Neural cell (in vitro differentiated cells): ENCODE measurements at regions not wholly inside any gene's neighbourhood (a gene's known extent, or its start where the extent isn't known, plus 50 kb on each side); places are given as distances from the start of the nearest gene placed in this dataset.
"Not testable (repeated sequence)": the region's sequence is repeated elsewhere in the genome, so short reads cannot be mapped to it uniquely, and the experiment has no call there.

Experiments
- H2AFZ ChIP-seq: fragments of 200-600, 300-800 bp; sonication (generic), shearing (Covaris generic); 2 replicates; pipeline ENCODE4 v1.6.0; 2014; ENCODE audit warnings: low read depth, mild to moderate bottlenecking, antibody characterized with exemption, low read length, moderate library complexity
- H3F3A ChIP-seq: fragments of 200-600 bp; shearing (Covaris generic); 2 replicates; pipeline ENCODE4 v1.6.1; 2016; ENCODE audit warnings: mild to moderate bottlenecking, moderate library complexity, mixed read lengths, antibody characterized with exemption, low read length; ENCODE audit not compliant: insufficient read depth, poor library complexity, severe bottlenecking
- H3K27ac ChIP-seq: fragments of 200-600, 300-800 bp; sonication (generic), shearing (Covaris generic); 2 replicates; pipeline ENCODE4 v1.5.1; 2014; ENCODE audit warnings: mild to moderate bottlenecking, low read length, moderate library complexity
- H3K27me3 ChIP-seq: fragments of 300-800, 200-600 bp; sonication (generic), shearing (Covaris generic); 2 replicates; pipeline ENCODE4 v1.6.0; 2014; ENCODE audit warnings: mild to moderate bottlenecking, low read depth, low read length, moderate library complexity; ENCODE audit not compliant: insufficient read depth
- H3K36me3 ChIP-seq: fragments of 300-800, 200-600 bp; sonication (generic), shearing (Covaris generic); 2 replicates; pipeline ENCODE4 v1.5.1; 2014; ENCODE audit warnings: mild to moderate bottlenecking, antibody characterized with exemption, low read length, moderate library complexity; ENCODE audit not compliant: insufficient read depth
- H3K4me2 ChIP-seq: fragments of 300-800, 200-600 bp; sonication (generic), shearing (Covaris generic); 2 replicates; pipeline ENCODE4 v1.6.0; 2014; ENCODE audit warnings: mild to moderate bottlenecking, low read length
- H3K4me3 ChIP-seq: fragments of 300-800, 200-600 bp; sonication (generic), shearing (Covaris generic); 2 replicates; pipeline ENCODE4 v1.5.1; 2014; ENCODE audit warnings: mild to moderate bottlenecking, low read length, moderate library complexity
- H3K79me2 ChIP-seq: fragments of 200-600 bp; shearing (Covaris generic); replicated peaks from 2 replicates; pipeline ENCODE4 v1.6.0; 2014; ENCODE audit warnings: mild to moderate bottlenecking, low read length, moderate library complexity; ENCODE audit not compliant: insufficient read depth
- H3K9ac ChIP-seq: fragments of 300-800, 200-600 bp; sonication (generic), shearing (Covaris generic); 2 replicates; pipeline ENCODE4 v1.6.1; 2016; ENCODE audit warnings: mild to moderate bottlenecking, low read length, mixed read lengths
- H3K9me2 ChIP-seq: fragments of 200-600 bp; shearing (Covaris generic); 2 replicates; pipeline ENCODE4 v1.6.1; 2016; ENCODE audit warnings: mild to moderate bottlenecking, low read length, mixed read lengths; ENCODE audit not compliant: insufficient read depth
- H3K9me3 ChIP-seq: fragments of 200-600, 300-800 bp; sonication (generic), shearing (Covaris generic); 2 replicates; pipeline ENCODE4 v1.6.1; 2016; ENCODE audit warnings: mild to moderate bottlenecking, mixed run types, low read length, moderate library complexity, mixed read lengths
- H4K20me1 ChIP-seq: fragments of 200-600 bp; shearing (Covaris generic); 2 replicates; pipeline ENCODE4 v1.6.1; 2016; ENCODE audit warnings: mild to moderate bottlenecking, mixed run types; ENCODE audit not compliant: insufficient read depth
- CTCF ChIP-seq: fragments of 450-650 bp; IDR thresholded peaks from 2 replicates; pipeline ENCODE4 v1.5.1; 2014; ENCODE audit warnings: antibody characterized with exemption, mild to moderate bottlenecking, moderate library complexity; ENCODE audit not compliant: poor library complexity, severe bottlenecking
- EP300 ChIP-seq: fragments of 450-650 bp; conservative IDR thresholded peaks from 2 replicates; pipeline ENCODE4 v1.6.1; 2014; ENCODE audit warnings: antibody characterized with exemption, mild to moderate bottlenecking, moderate library complexity; ENCODE audit not compliant: poor library complexity, severe bottlenecking
- EZH2 ChIP-seq: fragments of 200-600, 300-800 bp; shearing (Covaris generic), sonication (generic); IDR thresholded peaks from 2 replicates; pipeline ENCODE4 v1.6.1; 2014; ENCODE audit warnings: antibody characterized with exemption, low read length, borderline replicate concordance, mild to moderate bottlenecking; ENCODE audit not compliant: insufficient read depth, poor library complexity, severe bottlenecking
- MXI1 ChIP-seq: fragments of 450-650 bp; conservative IDR thresholded peaks from 2 replicates; pipeline ENCODE4 v1.6.1; 2014; ENCODE audit warnings: antibody characterized with exemption, mild to moderate bottlenecking; ENCODE audit not compliant: poor library complexity, severe bottlenecking
- POLR2AphosphoS5 ChIP-seq: IDR thresholded peaks from 2 replicates; pipeline ENCODE4 v1.6.1; 2012
- RAD21 ChIP-seq: fragments of 450-650 bp; conservative IDR thresholded peaks from 2 replicates; pipeline ENCODE4 v1.6.1; 2014; ENCODE audit warnings: antibody characterized with exemption, mild to moderate bottlenecking, moderate library complexity
- SMC3 ChIP-seq: fragments of 450-650 bp; conservative IDR thresholded peaks from 2 replicates; pipeline ENCODE4 v1.6.1; 2014; ENCODE audit warnings: antibody characterized with exemption, mild to moderate bottlenecking, moderate library complexity; ENCODE audit not compliant: poor library complexity
- TAF1 ChIP-seq: IDR thresholded peaks from 2 replicates; pipeline ENCODE4 v1.6.1; 2012; ENCODE audit warnings: low read depth
- TF ChIP-seq, protein P1 (sequence below): IDR thresholded peaks from 2 replicates; pipeline ENCODE4 v1.6.1; 2012; ENCODE audit warnings: borderline replicate concordance

- Histone ChIP-seq H2AFZ (no peak overlapping the region), H3K79me2 (no peaks in the 10 kb centered on the region), H3K9me2 (no peaks in the 10 kb centered on the region), H3K36me3 (no peaks in the 10 kb centered on the region), H3K9me3 (no peaks in the 10 kb centered on the region), H3K27me3 (no peaks in the 10 kb centered on the region), H3F3A (no peaks in the 10 kb centered on the region), H3K4me2 (no peak overlapping the region), H3K4me3 (no peak overlapping the region), H4K20me1 (no peaks in the 10 kb centered on the region), H3K27ac (no peak overlapping the region), H3K9ac (no peak overlapping the region)
- TF ChIP-seq SMC3 (no peak), EP300 (no peak), MXI1 (no peak), RAD21 (no peak), TAF1 (no peak), POLR2AphosphoS5 (no peak), CTCF (no peak), EZH2 (no peak)
- TF ChIP-seq, protein P1, sequence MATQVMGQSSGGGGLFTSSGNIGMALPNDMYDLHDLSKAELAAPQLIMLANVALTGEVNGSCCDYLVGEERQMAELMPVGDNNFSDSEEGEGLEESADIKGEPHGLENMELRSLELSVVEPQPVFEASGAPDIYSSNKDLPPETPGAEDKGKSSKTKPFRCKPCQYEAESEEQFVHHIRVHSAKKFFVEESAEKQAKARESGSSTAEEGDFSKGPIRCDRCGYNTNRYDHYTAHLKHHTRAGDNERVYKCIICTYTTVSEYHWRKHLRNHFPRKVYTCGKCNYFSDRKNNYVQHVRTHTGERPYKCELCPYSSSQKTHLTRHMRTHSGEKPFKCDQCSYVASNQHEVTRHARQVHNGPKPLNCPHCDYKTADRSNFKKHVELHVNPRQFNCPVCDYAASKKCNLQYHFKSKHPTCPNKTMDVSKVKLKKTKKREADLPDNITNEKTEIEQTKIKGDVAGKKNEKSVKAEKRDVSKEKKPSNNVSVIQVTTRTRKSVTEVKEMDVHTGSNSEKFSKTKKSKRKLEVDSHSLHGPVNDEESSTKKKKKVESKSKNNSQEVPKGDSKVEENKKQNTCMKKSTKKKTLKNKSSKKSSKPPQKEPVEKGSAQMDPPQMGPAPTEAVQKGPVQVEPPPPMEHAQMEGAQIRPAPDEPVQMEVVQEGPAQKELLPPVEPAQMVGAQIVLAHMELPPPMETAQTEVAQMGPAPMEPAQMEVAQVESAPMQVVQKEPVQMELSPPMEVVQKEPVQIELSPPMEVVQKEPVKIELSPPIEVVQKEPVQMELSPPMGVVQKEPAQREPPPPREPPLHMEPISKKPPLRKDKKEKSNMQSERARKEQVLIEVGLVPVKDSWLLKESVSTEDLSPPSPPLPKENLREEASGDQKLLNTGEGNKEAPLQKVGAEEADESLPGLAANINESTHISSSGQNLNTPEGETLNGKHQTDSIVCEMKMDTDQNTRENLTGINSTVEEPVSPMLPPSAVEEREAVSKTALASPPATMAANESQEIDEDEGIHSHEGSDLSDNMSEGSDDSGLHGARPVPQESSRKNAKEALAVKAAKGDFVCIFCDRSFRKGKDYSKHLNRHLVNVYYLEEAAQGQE = no peak
Observed at GRCh38 chr3:197397838-197398237, 99.4 kb upstream of the DLG1 start.

- H3K9me2 ChIP-seq = no peaks in the 10 kb centered on the region
- no peaks in the 10 kb centered on the region for H3K79me2 ChIP-seq
- TF ChIP-seq POLR2AphosphoS5 (no peak), RAD21 (no peak), EZH2 (no peak), CTCF (no peak), SMC3 (no peak), TAF1 (no peak)
- TF ChIP-seq, protein P1 = no peak
- H3K27ac ChIP-seq = no peak overlapping the region
- H3K9me3 ChIP-seq = no peaks in the 10 kb centered on the region
- H3K4me2 ChIP-seq = no peak overlapping the region
- no peaks in the 10 kb centered on the region for H4K20me1 ChIP-seq
- no peak overlapping the region for H3K4me3 ChIP-seq
- H3K27me3 ChIP-seq = no peaks in the 10 kb centered on the region
- no peak overlapping the region for H2AFZ ChIP-seq
- H3F3A ChIP-seq = no peaks in the 10 kb centered on the region
- H3K36me3 ChIP-seq = no peaks in the 10 kb centered on the region
- no peak overlapping the region for H3K9ac ChIP-seq
Observed at GRCh38 chr3:197394464-197395321, 96.3 kb upstream of the DLG1 start.

DNA sequence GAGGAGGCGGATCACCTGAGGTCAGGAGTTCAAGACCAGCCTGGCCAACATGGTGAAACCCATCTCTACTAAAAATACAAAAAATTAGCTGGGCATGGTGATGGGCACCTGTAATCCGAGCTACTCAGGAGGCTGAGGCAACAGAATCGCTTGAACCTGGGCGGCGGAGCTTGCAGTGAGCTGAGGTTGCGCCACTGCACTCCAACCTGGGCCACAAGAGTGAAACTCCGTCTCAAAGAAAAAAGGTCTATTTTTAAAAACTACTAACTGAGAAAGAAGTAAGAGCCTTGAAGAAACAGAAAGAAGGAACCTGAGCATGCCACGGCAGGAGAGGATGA is 95.7 kb upstream of the DLG1 start:
- not testable (repeated sequence) for H4K20me1 ChIP-seq, H3K4me3 ChIP-seq, H2AFZ ChIP-seq, H3K79me2 ChIP-seq, H3F3A ChIP-seq, H3K27ac ChIP-seq, H3K27me3 ChIP-seq, H3K9ac ChIP-seq, H3K9me2 ChIP-seq, H3K4me2 ChIP-seq, H3K9me3 ChIP-seq, H3K36me3 ChIP-seq
